GM12891 (cell line): ENCODE measurements at regions not wholly inside any gene's neighbourhood (a gene's known extent, or its start where the extent isn't known, plus 50 kb on each side); places are given as distances from the start of the nearest gene placed in this dataset.

Experiments used
- POLR2A ChIP-seq: IDR thresholded peaks from 2 replicates; pipeline ENCODE4 v1.6.1; 2011; ENCODE audit warnings: low read depth, low read length, control low read depth
- POLR2AphosphoS5 ChIP-seq: IDR thresholded peaks from 2 replicates; pipeline ENCODE4 v1.6.1; 2011; ENCODE audit warnings: low read depth, low read length, control low read depth
- POU2F2 ChIP-seq: IDR thresholded peaks from 2 replicates; pipeline ENCODE4 v1.6.1; 2011; ENCODE audit warnings: low read depth, mild to moderate bottlenecking, control low read depth, low read length, moderate library complexity
- SPI1 ChIP-seq: IDR thresholded peaks from 2 replicates; pipeline ENCODE4 v1.6.1; 2011; ENCODE audit warnings: low read depth, low read length, control low read depth
- TAF1 ChIP-seq: IDR thresholded peaks from 2 replicates; pipeline ENCODE4 v1.6.1; 2011; ENCODE audit warnings: low read depth, low read length, control low read depth

GRCh38 chr6:149139782-149140136, 177.8 kb upstream of the TAB2 start:
- TF ChIP-seq POLR2AphosphoS5 (no peak), POLR2A (no peak), TAF1 (no peak), SPI1 (no peak), POU2F2 (no peak)
